DMS 273 treated with DMSO at 0.1 percent for 48 hours (cell line): ENCODE measurements at regions not wholly inside any gene's neighbourhood (a gene's known extent, or its start where the extent isn't known, plus 50 kb on each side); places are given as distances from the start of the nearest gene placed in this dataset.

Experiments
- DNase-seq: peaks from one replicate; lab custom pipeline; 2025; lab: John Stamatoyannopoulos, UW

DNA sequence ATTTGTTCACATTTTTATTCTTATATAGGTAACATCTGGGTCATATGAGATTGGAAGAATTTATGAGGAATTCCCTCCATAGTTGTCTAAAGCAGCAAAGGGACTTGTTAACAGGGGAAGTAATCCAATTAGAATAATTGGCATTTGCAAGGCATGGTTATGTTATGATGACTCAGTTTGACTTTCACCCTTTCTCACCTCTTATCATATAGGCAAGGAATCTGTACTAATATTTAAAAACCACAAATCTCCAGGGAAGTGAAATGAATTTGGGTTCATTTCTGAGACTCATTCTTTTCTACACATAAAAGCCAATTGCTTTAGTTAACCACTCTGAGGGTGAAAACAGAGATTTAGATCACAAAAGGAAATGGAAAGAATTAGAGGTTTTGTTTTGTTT, 281.5 kb upstream of the DKK2 start:
- DNase-seq, result no peak

DNA sequence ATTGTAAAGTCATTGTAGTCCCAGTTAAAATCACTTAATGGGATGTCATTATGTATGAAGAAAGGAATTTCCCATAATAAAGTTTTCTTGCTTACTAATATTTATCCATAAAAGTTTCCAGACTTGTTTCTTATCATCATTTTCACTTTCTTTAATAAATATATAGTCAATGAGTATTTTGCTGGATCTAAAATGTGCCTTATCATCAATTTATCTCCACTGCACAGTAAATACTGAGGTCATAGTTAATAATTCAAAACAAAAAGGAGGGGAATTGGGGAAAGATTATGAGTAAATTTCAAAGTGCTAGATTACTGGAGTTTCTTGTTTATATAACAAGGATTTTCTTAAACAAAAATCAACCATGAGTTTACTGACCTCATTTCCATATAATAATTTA, 279.5 kb upstream of the DKK2 start:
- DNase-seq, result no peak

DNA sequence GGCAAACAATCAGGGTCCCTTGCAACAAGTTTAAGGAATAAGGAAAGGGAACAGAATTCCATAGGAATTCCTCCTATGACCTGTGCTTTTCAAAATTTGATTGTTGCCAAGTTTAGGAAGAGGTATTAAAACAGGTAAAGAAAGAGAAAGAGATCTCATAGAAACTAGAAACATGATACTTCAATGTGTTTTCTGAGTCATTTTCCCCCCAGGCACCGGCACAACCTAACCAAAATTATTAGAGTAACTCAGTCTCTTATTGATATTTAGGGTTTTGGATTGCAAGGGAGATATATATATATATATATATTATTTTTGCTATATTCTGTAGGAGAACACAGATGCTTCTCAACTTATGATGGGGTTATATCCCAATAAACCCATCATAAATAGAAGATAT, 278.0 kb upstream of the DKK2 start:
- DNase-seq, result no peak

DNA sequence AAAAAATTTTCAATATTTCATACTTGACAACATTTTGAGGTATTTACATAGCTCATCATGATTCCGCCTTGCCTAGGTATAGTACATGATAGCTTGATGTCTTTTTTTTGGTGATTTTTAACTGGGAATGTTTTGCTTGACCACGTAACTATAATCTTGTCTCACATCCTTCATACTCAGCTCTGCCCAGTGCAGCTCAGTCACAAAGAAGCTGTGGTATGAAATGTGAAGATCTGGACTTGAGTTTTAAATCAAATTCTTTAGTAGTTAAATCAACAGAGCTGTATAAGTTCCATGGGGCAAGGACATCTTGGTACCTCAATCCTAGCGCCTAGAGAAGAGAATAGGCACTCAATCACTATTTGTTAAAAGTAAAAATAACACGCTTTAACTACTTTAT, 276.3 kb upstream of the DKK2 start:
- DNase-seq, result no peak

DNA sequence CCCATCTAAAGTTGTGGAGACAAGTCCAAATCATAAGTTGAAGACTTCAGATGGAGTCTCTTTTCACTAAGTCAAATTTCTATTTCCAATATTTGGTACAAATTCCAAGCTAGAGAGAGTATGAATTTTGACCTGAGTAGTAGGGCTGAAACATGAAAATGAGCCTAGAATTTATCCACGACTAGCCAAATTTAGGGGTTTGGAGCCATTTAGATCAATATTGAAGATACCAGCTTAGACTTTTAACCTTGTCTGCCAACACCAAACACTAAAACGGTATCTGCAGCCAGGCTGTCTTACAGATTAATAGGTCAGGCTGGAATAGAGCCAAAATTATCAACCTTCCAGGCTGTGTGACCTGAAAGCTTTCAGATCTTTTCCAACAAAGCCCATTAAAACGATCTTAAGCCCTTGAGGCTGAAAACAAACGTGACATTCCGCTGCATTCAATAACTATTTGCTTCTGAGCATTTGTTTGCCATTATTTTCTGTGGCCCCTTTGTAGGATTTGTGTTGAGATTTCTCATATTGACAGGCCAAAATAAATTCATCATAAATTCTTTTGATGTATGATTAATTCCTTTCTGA, 268.7 kb upstream of the DKK2 start:
- DNase-seq, result no peak

DNA sequence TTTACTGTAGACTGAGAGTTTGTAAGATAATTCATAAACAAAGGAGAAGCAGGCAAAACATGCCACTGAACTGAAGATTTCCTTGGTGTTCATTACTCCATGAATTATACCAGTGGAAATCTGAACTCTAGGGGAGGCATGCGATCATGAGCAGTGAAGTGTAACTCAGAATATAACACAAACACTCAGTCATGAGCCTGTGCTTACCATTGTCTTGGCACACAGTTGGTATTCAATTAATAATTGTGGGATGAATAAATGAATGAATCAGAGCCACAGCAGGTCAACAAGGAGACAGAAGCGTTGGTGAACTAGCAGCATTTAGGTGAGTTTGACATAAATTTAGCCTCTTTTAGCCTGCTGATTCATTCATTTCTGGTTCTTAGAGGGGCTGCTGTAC, 263.5 kb upstream of the DKK2 start:
- no peak for DNase-seq

DNA sequence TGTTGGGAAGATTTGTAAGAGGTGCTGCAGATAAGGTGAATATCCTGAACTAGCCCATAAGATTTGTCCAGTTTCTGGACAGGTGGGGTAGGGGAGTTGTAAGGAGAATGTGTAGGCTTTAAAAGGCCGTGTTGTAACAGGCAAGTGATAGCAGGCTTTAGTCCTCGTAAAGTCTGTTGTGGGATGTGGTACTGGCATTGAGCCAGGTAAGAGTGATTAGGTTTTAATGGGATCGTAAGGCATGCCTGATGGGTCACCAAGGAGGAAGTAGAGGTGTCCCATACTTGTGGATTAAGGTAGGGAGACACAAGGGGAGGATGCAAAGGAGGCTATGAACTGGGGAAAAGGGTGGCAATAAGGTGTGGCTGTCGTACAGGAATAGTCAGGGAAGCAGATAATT, 256.9 kb upstream of the DKK2 start:
- DNase-seq, result no peak

DNA sequence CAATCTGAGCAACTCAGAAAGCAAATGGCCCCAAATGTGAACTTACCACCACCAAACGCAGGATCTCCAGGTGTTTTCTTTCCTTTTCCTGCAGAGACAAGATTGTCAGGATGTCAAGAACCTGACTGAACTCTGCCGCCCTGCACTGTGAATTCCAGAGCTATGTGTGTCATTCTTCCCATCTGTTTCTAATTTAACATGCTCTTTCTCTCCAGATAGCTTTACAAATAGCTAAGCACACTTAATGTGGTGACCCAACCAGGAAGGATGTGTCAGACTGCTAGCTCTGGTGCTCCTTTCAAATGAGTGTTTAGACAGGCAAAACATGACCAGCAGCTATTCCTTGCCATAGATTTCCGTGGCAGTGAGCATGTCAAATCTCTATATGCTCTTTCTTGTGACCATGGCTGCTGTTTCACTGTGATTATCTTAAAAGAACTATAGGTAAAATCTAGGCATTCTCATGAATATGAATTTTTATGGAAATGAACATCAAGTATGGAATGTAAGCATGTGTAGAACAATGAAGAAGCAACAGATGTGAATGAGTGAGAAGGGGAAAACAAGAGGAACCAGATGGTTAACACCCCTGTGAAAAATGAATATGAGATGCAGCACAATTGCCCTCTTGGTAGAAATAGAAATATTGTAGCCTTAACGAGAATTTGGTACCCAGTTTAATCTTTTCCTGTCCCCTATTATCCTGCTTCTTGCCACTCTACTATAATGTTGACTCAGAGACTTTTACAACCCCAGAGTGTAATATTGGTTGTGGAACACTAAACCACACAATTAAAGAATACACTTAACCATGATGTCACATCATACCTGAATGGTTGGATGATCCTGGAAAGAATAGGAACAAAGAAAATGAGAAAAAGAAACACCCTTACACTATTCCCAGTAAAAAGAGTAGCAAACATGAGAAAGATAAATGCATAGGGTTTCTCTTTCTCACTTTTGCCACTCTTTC, 247.8 kb upstream of the DKK2 start:
- no peak for DNase-seq

DNA sequence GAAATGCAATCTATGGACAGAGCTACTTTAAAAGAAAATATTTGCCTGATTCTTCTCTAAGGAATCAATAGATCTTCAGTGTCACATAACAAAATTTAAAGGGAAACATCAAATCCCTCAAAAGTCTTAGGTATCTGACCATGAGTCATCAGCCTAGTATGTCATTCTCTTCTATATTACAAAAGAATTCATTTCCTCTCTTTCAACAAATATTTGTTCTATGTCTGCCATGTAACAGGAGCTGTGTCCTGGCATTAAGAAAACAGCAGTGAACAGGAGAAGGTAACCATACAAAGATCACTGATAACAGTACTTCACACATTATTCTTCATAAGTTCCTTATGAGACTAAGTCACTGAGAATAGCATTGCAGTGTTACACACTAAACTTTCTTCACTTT, 243.6 kb upstream of the DKK2 start:
- no peak for DNase-seq

DNA sequence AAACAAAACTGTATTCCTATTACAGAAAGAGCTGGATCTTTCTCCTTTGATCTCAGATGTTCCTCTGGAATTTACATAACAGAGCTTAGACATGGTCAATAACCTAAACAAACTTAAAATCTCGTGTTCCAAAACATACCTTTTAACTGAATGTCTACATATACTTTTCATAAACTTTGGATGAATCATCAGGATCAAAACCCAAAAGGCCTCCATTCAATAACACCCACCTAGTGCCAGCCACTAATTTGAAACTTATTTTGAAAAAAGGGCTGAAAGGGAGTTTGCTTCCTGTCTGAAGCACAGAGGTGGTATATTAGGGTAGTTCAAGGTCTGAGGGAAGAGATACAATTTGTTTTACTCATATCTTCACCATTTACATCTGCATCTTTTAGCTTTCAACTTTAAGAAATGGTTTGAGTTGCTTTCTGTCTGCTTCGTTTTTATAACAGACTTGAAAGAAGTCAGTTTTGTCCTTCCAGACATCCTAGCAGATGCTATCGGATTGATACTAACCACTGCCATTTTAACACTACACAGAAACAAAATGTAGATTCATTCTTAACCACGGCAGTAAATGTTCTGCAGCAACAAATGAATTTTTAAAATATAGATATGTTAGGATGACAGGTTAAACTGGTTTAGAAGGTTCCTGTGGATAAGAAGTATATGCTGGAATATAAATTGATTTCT, 242.8 kb upstream of the DKK2 start:
- DNase-seq, result no peak

DNA sequence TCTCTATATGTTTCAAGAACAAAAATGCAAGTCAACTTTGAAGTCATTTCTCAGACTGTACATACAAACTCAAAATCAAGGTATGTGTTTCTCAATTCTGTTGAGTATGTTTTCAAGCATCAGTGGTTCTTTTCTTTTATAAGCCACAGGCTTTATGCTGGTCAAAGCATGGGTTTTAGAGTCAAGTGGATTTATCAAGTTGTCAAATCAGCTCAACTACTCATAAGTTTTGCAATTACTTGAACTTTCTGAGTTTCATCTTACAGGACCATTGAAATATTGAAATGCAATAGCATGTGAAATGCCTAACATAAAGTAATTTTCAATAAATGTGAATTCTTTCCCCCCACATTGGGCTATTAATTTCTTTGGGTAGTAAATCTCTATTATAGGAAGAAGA, 239.9 kb upstream of the DKK2 start:
- no peak for DNase-seq

DNA sequence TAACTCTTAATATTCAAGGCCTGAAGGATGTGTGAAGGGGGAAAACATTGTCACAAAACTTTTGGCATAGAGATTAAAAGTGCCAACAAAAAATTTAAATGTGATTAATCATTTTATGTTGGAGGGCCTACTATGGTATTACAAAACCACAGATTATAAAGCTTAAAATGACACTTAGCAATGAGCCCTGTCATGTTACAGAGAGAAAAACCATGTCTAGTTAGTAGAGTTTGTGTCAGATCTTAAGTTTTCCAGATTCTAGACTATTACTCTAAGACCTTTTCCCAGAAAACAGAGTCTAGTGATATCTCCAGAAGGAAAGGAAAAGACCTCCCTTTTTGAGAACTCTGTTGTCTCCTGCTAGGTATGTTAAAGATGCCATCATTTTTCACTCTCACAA, 239.1 kb upstream of the DKK2 start:
- DNase-seq, result no peak

DNA sequence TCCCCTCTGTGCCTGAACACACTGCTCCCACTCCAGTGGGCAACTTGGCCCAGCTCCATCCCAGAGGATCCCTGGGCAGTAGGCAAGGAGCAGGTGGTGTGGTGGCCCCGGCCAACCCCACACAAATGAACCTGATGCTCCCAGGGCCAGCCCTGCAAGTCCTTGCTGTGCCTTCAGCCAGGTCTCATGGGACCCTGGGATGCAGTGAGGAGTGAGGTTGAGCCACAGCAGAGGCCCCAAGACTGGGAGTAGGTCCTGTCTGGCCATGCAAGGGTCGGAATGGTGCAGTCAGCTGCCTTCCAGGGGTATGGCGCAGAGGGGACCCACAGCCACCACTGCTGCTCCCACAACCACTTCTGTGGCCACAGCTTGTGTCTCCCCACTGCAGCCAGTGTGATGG, 234.5 kb upstream of the DKK2 start:
- DNase-seq, result no peak

DNA sequence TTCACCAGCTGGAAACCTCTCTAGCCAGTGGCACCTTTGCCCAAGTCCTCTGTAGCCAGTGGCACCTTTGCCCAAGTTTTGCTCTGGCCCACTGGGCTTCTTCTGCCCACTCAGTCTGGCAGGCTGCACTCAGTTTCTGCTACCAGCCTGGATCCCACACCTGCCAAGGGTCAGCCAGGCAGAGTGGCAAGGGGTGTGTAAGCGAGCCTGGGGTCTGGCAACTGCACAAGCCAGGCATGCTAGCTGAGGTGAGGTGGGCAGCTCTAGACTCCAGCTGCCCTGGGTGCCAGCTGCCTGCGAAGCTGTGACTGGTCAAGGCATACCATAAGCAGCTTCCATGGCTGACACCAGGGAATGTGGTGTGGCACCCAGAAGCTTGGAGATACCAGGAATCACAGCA, 233.1 kb upstream of the DKK2 start:
- DNase-seq, result no peak

DNA sequence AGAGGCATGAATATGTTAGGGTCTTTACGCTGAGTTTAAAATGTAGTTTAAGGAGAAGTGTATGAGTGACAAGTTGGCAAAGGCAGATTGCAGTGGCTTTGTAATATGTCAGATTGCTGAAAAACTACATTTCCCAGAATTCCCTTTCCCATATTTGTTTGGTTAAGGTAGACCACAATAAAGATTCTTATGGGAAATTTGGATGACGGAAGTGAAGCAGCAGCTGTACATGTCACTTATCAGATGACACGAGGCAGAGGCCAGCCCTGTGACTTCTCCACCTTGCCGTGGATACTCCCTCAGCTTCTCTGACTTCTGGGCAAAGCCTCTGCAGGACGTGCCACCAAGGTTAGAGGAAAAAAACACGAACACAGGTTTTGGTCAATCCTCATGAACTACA, 229.7 kb upstream of the DKK2 start:
- no peak for DNase-seq

DNA sequence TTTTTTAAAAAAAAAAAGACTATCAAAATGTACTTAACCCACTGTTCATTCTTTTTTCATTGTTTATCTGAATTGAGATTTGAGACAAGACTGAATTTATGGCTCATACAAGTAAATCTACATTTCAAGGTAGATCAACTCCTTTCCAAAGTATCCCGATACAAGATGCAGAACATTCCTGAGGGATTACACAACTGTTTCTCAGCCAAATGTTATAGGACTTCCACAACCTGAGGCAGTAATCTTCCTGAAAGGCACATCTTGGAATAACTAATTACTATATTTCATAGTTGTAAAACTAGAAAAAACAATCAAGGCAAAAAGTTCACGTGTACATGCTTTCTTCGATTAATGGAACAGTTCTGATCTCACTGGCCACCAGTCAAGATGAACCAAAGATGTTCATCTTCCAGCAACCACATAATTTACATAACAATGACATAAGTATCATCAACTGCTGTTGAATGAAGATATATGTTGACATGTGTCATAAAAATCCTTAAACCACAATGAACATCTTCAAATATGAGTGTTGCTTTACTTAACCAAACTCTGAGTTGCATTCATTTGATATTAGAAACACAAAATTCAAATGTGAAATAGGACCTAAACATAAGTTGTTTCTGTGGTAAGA, 225.2 kb upstream of the DKK2 start:
- DNase-seq, result no peak

DNA sequence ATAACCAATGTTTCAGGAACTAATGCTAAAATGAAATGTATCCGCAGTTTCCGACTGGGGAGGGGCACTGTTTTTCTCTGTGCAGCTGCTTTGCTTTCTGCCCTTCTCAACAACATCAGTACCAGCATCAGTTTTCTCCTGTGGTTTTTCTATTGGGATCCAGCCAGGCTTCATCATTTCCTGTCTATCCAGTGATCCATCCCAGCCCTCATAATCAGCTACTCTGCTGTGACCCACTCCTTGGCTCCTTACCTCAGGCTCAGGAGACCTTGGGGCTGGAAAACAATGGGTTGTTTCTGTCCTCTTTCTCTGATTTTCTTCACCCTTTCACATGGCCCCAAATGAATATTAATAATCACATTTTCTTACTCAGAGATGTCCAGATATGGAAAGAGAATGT, 222.2 kb upstream of the DKK2 start:
- no peak for DNase-seq

DNA sequence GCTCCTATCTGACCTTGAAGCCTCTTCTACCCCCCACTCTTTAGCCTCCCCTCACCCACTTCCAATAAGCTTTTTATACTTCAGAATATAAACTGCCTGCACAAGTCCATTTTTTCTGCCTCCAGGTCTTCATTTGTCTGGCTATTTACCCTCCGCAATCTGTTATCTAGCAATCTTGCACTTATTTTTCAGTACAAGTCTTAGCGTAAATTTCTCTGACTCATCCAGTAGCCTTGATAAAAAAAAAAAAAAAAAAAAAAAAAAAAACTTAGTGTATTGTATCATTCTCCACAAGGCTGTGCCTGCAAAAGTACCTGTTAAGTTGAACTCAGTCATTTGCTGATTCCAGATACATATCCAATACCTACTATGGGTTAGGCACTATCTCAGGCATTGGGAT, 219.5 kb upstream of the DKK2 start:
- DNase-seq, result no peak

DNA sequence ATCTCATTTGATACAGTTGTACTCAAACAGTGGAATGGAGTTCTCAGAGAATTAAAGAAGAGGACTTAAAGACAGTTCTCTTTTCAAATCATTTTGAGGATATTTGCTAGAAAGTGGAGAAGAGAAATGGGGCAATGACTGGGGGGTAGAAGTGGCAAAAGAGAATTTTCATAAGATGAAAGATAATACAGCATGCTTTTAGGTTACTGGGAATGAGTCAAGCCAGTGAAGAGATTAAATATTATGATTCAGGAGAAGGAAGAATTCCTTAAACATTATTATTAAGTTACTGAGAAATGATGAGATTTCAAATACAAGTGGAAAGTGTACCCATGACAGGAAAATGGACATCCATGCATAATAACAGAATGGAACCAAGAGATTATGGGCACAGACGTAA, 219.0 kb upstream of the DKK2 start:
- DNase-seq, result no peak

DNA sequence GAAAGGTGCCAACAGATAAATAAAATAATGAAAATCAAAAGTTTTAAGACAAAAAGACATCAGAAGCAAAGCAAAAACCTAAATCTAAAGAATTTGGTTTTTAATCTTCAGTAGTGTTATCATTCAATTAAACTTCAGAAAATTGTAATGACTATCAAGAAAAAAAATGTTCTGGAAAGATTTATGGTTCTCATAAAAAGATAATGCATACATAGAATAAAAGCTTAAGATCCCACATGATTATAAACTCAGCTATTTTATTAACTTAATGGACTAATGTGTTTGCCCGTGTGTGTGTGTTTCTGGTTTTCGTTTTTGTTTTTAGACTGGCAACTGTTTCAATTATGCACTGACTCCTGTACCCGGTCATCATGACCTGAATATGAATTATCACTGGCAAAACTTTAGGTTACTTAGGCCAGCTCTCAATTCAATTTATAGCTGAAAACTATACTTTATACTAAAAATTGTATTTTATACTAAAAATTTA, 217.5 kb upstream of the DKK2 start:
- DNase-seq, result no peak

DNA sequence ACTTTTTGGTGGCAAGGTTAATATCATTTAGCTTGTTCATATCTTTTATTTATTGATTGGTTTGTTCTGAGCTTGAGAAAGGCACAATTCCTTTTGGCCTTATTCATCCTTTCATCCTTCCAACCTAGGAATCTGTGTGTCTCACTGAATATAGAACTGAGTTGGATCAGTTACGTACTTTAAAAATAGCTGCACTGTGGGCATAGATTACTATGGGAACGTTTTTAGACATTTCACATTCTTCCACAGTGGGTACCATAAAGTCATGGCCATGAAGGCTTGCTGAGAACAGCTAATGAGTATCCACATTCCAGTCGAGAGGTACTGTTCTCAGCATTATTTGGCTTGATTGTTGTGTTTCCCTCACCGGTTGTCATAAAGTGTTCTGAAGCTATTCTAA, 217.0 kb upstream of the DKK2 start:
- DNase-seq, result no peak

DNA sequence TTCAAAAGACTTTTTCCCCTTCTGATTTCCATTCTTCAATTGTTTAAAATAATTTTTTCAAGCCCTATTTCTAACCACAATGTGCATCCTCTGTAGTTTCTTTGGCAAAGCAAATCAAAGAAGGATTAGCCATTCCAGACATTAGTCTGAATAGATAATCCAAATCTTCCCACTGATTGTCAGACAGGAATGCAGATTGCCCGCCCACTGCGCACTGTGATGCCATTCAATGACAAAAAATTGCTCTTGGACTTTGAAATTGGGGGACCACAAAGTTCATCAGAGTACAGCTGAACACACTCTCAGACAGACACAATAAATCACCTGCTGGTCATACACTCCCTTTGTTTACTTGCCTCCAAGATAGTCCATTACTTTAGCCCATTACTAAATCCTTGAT, 216.5 kb upstream of the DKK2 start:
- DNase-seq, result no peak

DNA sequence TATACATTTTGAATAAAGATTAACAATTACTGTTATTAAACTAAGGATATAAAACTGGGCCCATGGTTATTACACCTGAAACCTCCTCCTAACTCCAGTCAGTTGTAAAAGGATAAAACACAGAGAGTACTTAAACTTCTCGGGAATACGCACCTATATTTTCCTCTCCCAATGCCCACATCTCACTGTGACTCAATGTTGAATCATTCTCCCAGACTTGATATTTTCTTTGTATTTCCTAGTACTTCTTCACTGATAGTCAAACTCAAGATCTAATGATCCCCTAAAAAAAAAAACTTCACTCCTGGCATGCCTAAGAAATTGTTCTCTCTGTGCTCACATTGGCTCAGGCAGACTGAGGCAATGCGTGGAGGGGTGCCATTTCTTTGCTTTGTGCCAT, 212.5 kb upstream of the DKK2 start:
- no peak for DNase-seq
